GM12878 (cell line): ENCODE measurements at regions not wholly inside any gene's neighbourhood (a gene's known extent, or its start where the extent isn't known, plus 50 kb on each side); places are given as distances from the start of the nearest gene placed in this dataset.

Experiments used
- ATAC-seq: fragments of 200-7000 bp; cut with Tn5 transposase; 3 replicates; pipeline ENCODE4 v1.9.1; 2020; ENCODE audit warnings: mild to moderate bottlenecking, moderate library complexity
- BruUV-seq: library from RNA; stranded (reverse); fragments of 400-500 nt; replicated peaks from 2 replicates; lab custom pipeline; 2021; lab: Mats Ljungman, UMichigan
- CTCF ChIA-PET: fragments of 300-600 bp; sonication (Branson Sonifier 250); formaldehyde crosslinking; extraction: SDS; loops from one replicate; lab custom pipeline; 2021; ENCODE audit warnings: inconsistent platforms; lab: Yijun Ruan, JAX
- POLR2A ChIA-PET: fragments of 350-600 bp; formaldehyde crosslinking; extraction: SDS; loops from one replicate; lab custom pipeline; 2021; ENCODE audit warnings: inconsistent platforms; lab: Charles Lee
- RAD21 ChIA-PET: fragments of 300-600 bp; sonication (Branson Sonifier 250); formaldehyde crosslinking; loops from one replicate; lab custom pipeline; 2023; ENCODE audit warnings: antibody characterized with exemption; ENCODE audit not compliant: unreplicated experiment; lab: Charles Lee
- SMC1A ChIA-PET: fragments of 300-600 bp; sonication (Branson Sonifier 250); formaldehyde crosslinking; loops from one replicate; lab custom pipeline; 2023; ENCODE audit not compliant: unreplicated experiment, uncharacterized antibody; lab: Charles Lee
- DNase-seq: peaks from one replicate; pipeline ENCODE4 v3.0.0-alpha.2; 2011; ENCODE audit warnings: low read depth, low spot score
- FAIRE-seq: peaks from 3 replicates; lab custom pipeline; 2011; peaks lifted over from hg19 to GRCh38; lab: Jason Lieb, UNC
- H2AFZ ChIP-seq: 2 replicates; pipeline ENCODE4 v1.6.0; 2011; ENCODE audit warnings: low read depth, low read length, control low read depth; ENCODE audit not compliant: control insufficient read depth
- H3K27ac ChIP-seq: 2 replicates; pipeline ENCODE4 v1.5.1; 2011; ENCODE audit warnings: control low read depth; ENCODE audit not compliant: control insufficient read depth, insufficient read depth
- H3K27me3 ChIP-seq, 2 experiments: replicated peaks in 1 of 2; 2 replicates each; pipeline versions ENCODE4 v1.6.0 to v1.6.1; 2011; ENCODE audit warnings: low read length in 1 of 2; ENCODE audit not compliant: control insufficient read depth in 2 of 2, insufficient read depth in 2 of 2
- H3K36me3 ChIP-seq, 2 experiments: 2 replicates each; pipeline ENCODE4 v1.5.1; 2011; ENCODE audit warnings: low read length in 1 of 2; ENCODE audit not compliant: control insufficient read depth in 2 of 2, insufficient read depth in 2 of 2
- H3K4me1 ChIP-seq: 2 replicates; pipeline ENCODE4 v1.6.1; 2011; ENCODE audit warnings: mild to moderate bottlenecking, low read length, moderate library complexity, mixed read lengths; ENCODE audit not compliant: control insufficient read depth, insufficient read depth
- H3K4me2 ChIP-seq: 2 replicates; pipeline ENCODE4 v1.6.0; 2011; ENCODE audit warnings: control low read depth; ENCODE audit not compliant: control insufficient read depth, insufficient read depth
- H3K4me3 ChIP-seq: fragments of 200-600 bp; sonication (generic); 2 replicates; pipeline ENCODE4 v1.5.1; 2016
- H3K79me2 ChIP-seq: 2 replicates; pipeline ENCODE4 v1.6.0; 2011; ENCODE audit warnings: low read length; ENCODE audit not compliant: control insufficient read depth, insufficient read depth
- H3K9ac ChIP-seq: 2 replicates; pipeline ENCODE4 v1.8.0; 2011; ENCODE audit warnings: low read length, control low read depth, mixed read lengths; ENCODE audit not compliant: control insufficient read depth, insufficient read depth
- H3K9me3 ChIP-seq: replicated peaks from 3 replicates; pipeline ENCODE4 v1.5.1; 2011; ENCODE audit warnings: mild to moderate bottlenecking, low read length; ENCODE audit not compliant: control insufficient read depth, insufficient read depth
- H4K20me1 ChIP-seq: 2 replicates; pipeline ENCODE4 v1.6.0; 2011; ENCODE audit not compliant: control insufficient read depth, insufficient read depth
- CHD2 ChIP-seq: IDR thresholded peaks from 2 replicates; pipeline ENCODE4 v1.6.1; 2011; ENCODE audit warnings: low read depth, low read length, improper control_type of control experiment, borderline replicate concordance
- CHD4 ChIP-seq: fragments of 200-600 bp; sonication (generic); IDR thresholded peaks from 2 replicates; pipeline ENCODE4 v1.6.1; 2016; ENCODE audit warnings: mild to moderate bottlenecking
- EGR1 ChIP-seq, 2 experiments: IDR thresholded peaks; 1 replicate in 1 of 2; 2 replicates in 1 of 2; pipeline ENCODE4 v1.6.1; 2011 to 2012; ENCODE audit warnings: low read depth in 2 of 2, low read length in 2 of 2, borderline replicate concordance in 1 of 2, mild to moderate bottlenecking in 1 of 2, moderate library complexity in 1 of 2
- EZH2 ChIP-seq: IDR thresholded peaks from 2 replicates; pipeline ENCODE4 v1.6.1; 2012; ENCODE audit warnings: low read depth, mild to moderate bottlenecking, control low read depth, inconsistent platforms, low read length, borderline replicate concordance; ENCODE audit not compliant: control insufficient read depth
- FOS ChIP-seq: IDR thresholded peaks from 3 replicates; pipeline ENCODE4 v1.6.1; 2011; ENCODE audit warnings: borderline replicate concordance; ENCODE audit not compliant: insufficient read length; ENCODE audit errors: extremely low read depth
- GABPA ChIP-seq: IDR thresholded peaks from 2 replicates; pipeline ENCODE4 v1.6.1; 2014; ENCODE audit warnings: antibody characterized with exemption, low read depth, mild to moderate bottlenecking, inconsistent platforms
- LARP7 ChIP-seq: fragments of 450-650 bp; IDR thresholded peaks from 2 replicates; pipeline ENCODE4 v1.6.1; 2017; ENCODE audit warnings: mild to moderate bottlenecking
- NBN ChIP-seq: fragments of 450-650 bp; IDR thresholded peaks from 2 replicates; pipeline ENCODE4 v1.6.1; 2016
- NFXL1 ChIP-seq: fragments of 450-650 bp; IDR thresholded peaks from 2 replicates; pipeline ENCODE4 v1.6.1; 2017; ENCODE audit warnings: antibody characterized with exemption, mild to moderate bottlenecking, borderline replicate concordance
- NRF1 ChIP-seq: conservative IDR thresholded peaks from 2 replicates; pipeline ENCODE4 v1.6.1; 2011; ENCODE audit warnings: mild to moderate bottlenecking, low read depth, low read length, improper control_type of control experiment
- PAX8 ChIP-seq: fragments of 450-650 bp; IDR thresholded peaks from 2 replicates; pipeline ENCODE4 v1.6.1; 2017; ENCODE audit warnings: mild to moderate bottlenecking, moderate library complexity
- RAD51 ChIP-seq: fragments of 450-650 bp; IDR thresholded peaks from 2 replicates; pipeline ENCODE4 v1.6.1; 2016; ENCODE audit warnings: moderate library complexity, mild to moderate bottlenecking, inconsistent platforms
- RELB ChIP-seq: fragments of 450-650 bp; IDR thresholded peaks from 2 replicates; pipeline ENCODE4 v1.6.1; 2017; ENCODE audit warnings: low read depth, mild to moderate bottlenecking, moderate library complexity
- RUNX3 ChIP-seq: IDR thresholded peaks from 2 replicates; pipeline ENCODE4 v1.6.1; 2012; ENCODE audit warnings: low read length, inconsistent platforms
- SRF ChIP-seq, 2 experiments: IDR thresholded peaks; 2 replicates each; pipeline ENCODE4 v1.6.1; 2011; ENCODE audit warnings: low read depth in 2 of 2, low read length in 2 of 2, mild to moderate bottlenecking in 1 of 2, moderate library complexity in 1 of 2
- SUPT20H ChIP-seq: IDR thresholded peaks from 2 replicates; pipeline ENCODE4 v1.6.1; 2011; ENCODE audit warnings: low read depth, mild to moderate bottlenecking, low read length, moderate library complexity, borderline replicate concordance; ENCODE audit not compliant: control insufficient read depth
- TAF1 ChIP-seq: IDR thresholded peaks from 2 replicates; pipeline ENCODE4 v1.6.1; 2011; ENCODE audit warnings: mild to moderate bottlenecking, low read depth, low read length, borderline replicate concordance
- ZSCAN29 ChIP-seq: fragments of 450-650 bp; IDR thresholded peaks from 2 replicates; pipeline ENCODE4 v1.6.1; 2017; ENCODE audit warnings: mild to moderate bottlenecking, moderate library complexity
- WGBS: methylation state at CpG from one replicate; pipeline ENCODE4 v1.1.6; 2016; ENCODE audit warnings: low lambda C conversion rate; ENCODE audit not compliant: insufficient replicate concordance, insufficient coverage; ENCODE audit errors: missing lambda C conversion rate; 5-methylcytosine and 5-hydroxymethylcytosine counted together
- in situ Hi-C: fragments of 300-500 bp; cut with MboI; formaldehyde crosslinking; loops from 9 replicates; pipeline ENCODE4 v1.14.3; 2018; ENCODE audit warnings: mixed read lengths
- intact Hi-C: fragments of 100-400 bp; cut with micrococcal nuclease; formaldehyde crosslinking; loops from one replicate; pipeline ENCODE4 v1.14.2; 2022; ENCODE audit not compliant: unreplicated experiment

DNA sequence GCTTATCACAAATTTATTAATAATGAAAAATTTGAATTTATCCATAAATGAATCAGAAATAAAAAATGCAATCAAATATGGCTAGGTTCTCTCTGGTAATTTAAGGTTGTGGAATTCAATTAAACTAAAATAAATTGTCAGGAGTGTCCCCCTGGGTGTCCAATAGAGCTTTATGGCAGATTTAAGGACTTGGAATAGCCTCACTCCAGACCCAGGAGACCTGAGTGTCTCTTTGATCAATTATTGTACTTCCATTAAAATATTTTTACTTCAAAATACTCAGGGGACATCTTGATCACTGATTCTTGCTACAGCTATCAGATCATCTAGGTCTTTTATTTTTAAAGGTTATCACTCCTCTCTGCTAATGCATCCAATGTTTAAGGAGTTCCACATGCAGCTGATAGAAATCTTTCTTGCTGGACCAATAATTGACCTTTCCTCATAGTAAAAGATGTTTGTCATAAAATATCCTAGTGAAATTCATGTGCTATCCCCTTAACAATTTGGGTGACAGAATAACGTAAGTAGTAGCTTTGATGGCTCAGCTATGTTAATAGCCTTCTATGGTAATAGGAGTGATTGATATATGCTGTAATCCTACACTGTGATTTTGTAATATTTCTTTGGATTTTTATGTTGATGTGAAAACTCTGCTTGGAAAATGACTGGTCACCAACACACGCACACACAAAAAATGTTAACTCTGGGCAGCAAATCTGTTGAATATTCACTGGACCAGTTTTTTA, 395.3 kb downstream of the NYAP2 start:
- Histone ChIP-seq H4K20me1 (no peaks in the 10 kb centered on the region), H3K9ac (no peak overlapping the region), H3K4me1 (no peaks in the 10 kb centered on the region), H3K27ac (no peak overlapping the region), H3K36me3 (no peaks in the 10 kb centered on the region), H2AFZ (no peak overlapping the region), H3K9me3 (no peaks in the 10 kb centered on the region), H3K4me3 (no peak overlapping the region), H3K4me2 (no peak overlapping the region), H3K27me3 (no peaks in the 10 kb centered on the region)
- RAD21 ChIA-PET: no interaction called here
- BruUV-seq: no TSS peak
- SMC1A ChIA-PET: interaction anchor here (0.6 to 0.7 kb wide), 2 partner anchors 96 to 142 kb away, joined by 3 read pairs; no protein-coding TSS in a partner anchor
- POLR2A ChIA-PET: no interaction called here
- CTCF ChIA-PET: no interaction called here
- in situ Hi-C loops (no loop called here), intact Hi-C loops (no loop called here)
- no peak for FAIRE-seq
- DNase-seq: no peak
- WGBS: 51% methylated on average over 2 of the region's 2 CpGs
- TF ChIP-seq FOS: no peak
- TF ChIP-seq EZH2: no peak
- no peak for TF ChIP-seq TAF1
- TF ChIP-seq RUNX3: no peak
- TF ChIP-seq RAD51: no peak
- no peak for TF ChIP-seq SRF (IDR thresholded peaks at IDR 0.05; ENCODE audit: low read depth in 2 of 2, low read length in 2 of 2)
- TF ChIP-seq RELB: no peak
- TF ChIP-seq CHD4: no peak
- TF ChIP-seq ZSCAN29: no peak
- no peak for TF ChIP-seq NFXL1
- TF ChIP-seq SUPT20H: no peak
- no peak for TF ChIP-seq EGR1 (IDR thresholded peaks at IDR 0.05; ENCODE audit: borderline replicate concordance in 1 of 2, low read depth in 2 of 2, low read length in 2 of 2)
- no peak for TF ChIP-seq NBN
- TF ChIP-seq CHD2: no peak
- no peak for TF ChIP-seq GABPA
- no peak for TF ChIP-seq NRF1
- TF ChIP-seq PAX8: no peak
- no peak for TF ChIP-seq LARP7
- TF ChIP-seq, all 136 proteins: peak for 0
- ATAC-seq: no peak
- H3K79me2 ChIP-seq: no peaks in the 10 kb centered on the region
